ENCODE measurements at regions not wholly inside any gene's neighbourhood (a gene's known extent, or its start where the extent isn't known, plus 50 kb on each side); places are given as distances from the start of the nearest gene placed in this dataset.
"Not testable (repeated sequence)": the region's sequence is repeated elsewhere in the genome, so short reads cannot be mapped to it uniquely, and the experiment has no call there.

DNA sequence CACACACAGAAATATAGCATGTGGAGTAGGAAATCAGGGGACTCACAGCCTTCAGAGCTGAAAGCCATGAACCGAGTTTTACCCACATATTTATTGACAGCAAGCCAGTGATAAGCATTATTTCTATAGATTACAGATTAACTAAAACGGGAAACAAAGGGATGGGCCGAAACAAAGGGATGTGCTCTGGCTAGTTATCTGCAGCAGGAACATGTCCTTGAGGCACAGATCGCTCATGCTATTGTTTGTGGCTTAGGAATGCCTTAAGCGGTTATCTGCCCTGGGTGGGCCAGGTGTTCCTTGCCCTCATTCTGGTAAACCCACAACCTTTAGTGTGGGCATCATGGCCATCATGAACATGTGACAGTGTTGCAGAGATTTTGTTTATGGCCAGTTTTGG lies 61.4 kb upstream of the NRN1 start:
- TF ChIP-seq, protein P1, sequence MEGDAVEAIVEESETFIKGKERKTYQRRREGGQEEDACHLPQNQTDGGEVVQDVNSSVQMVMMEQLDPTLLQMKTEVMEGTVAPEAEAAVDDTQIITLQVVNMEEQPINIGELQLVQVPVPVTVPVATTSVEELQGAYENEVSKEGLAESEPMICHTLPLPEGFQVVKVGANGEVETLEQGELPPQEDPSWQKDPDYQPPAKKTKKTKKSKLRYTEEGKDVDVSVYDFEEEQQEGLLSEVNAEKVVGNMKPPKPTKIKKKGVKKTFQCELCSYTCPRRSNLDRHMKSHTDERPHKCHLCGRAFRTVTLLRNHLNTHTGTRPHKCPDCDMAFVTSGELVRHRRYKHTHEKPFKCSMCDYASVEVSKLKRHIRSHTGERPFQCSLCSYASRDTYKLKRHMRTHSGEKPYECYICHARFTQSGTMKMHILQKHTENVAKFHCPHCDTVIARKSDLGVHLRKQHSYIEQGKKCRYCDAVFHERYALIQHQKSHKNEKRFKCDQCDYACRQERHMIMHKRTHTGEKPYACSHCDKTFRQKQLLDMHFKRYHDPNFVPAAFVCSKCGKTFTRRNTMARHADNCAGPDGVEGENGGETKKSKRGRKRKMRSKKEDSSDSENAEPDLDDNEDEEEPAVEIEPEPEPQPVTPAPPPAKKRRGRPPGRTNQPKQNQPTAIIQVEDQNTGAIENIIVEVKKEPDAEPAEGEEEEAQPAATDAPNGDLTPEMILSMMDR (IDR thresholded peaks at IDR 0.05; ENCODE audit: insufficient read depth, low read length, poor library complexity, severe bottlenecking), result not testable (repeated sequence)
- TF ChIP-seq EZH2phosphoT487 (conservative IDR thresholded peaks at IDR 0.05; ENCODE audit: low read length), result not testable (repeated sequence)
